ENCODE measurements at regions not wholly inside any gene's neighbourhood (a gene's known extent, or its start where the extent isn't known, plus 50 kb on each side); places are given as distances from the start of the nearest gene placed in this dataset.

GRCh38 chr4:111989817-111990216 lies 155.4 kb upstream of the FAM241A start:
- TF ChIP-seq, protein P1, sequence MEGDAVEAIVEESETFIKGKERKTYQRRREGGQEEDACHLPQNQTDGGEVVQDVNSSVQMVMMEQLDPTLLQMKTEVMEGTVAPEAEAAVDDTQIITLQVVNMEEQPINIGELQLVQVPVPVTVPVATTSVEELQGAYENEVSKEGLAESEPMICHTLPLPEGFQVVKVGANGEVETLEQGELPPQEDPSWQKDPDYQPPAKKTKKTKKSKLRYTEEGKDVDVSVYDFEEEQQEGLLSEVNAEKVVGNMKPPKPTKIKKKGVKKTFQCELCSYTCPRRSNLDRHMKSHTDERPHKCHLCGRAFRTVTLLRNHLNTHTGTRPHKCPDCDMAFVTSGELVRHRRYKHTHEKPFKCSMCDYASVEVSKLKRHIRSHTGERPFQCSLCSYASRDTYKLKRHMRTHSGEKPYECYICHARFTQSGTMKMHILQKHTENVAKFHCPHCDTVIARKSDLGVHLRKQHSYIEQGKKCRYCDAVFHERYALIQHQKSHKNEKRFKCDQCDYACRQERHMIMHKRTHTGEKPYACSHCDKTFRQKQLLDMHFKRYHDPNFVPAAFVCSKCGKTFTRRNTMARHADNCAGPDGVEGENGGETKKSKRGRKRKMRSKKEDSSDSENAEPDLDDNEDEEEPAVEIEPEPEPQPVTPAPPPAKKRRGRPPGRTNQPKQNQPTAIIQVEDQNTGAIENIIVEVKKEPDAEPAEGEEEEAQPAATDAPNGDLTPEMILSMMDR (IDR thresholded peaks at IDR 0.05), result no peak
- TF ChIP-seq POLR2A (IDR thresholded peaks at IDR 0.05) (no peak), POLR2AphosphoS5 (IDR thresholded peaks at IDR 0.05) (no peak), EP300 (IDR thresholded peaks at IDR 0.05) (no peak)

Data from suprapubic skin (tissue), 4 donors.